Fibroblast of lung (primary cell): ENCODE measurements at regions not wholly inside any gene's neighbourhood (a gene's known extent, or its start where the extent isn't known, plus 50 kb on each side); places are given as distances from the start of the nearest gene placed in this dataset.

Experiments
- DNase-seq, 2 donors: peaks; one replicate each; pipeline versions ENCODE4 v3.0.0 to v3.0.0-alpha.2; 2010; ENCODE audit warnings: low read depth in 2 of 2
- H2AFZ ChIP-seq: 2 replicates; pipeline ENCODE4 v1.5.1; 2012; ENCODE audit warnings: low read length, control low read depth, inconsistent platforms
- H3K27ac ChIP-seq: 2 replicates; pipeline ENCODE4 v1.5.1; 2011; ENCODE audit warnings: low read length, control low read depth; ENCODE audit not compliant: insufficient read depth
- H3K27me3 ChIP-seq: 2 replicates; pipeline ENCODE4 v1.5.1; 2011; ENCODE audit warnings: mild to moderate bottlenecking, low read length; ENCODE audit not compliant: control insufficient read depth, insufficient read depth
- H3K36me3 ChIP-seq: 2 replicates; pipeline ENCODE4 v1.5.1; 2011; ENCODE audit warnings: low read length; ENCODE audit not compliant: control insufficient read depth, insufficient read depth
- H3K4me1 ChIP-seq: 2 replicates; pipeline ENCODE4 v1.5.1; 2011; ENCODE audit warnings: low read length; ENCODE audit not compliant: control insufficient read depth, insufficient read depth; ENCODE audit errors: extremely low read depth
- H3K4me2 ChIP-seq: 2 replicates; pipeline ENCODE4 v1.5.1; 2011; ENCODE audit warnings: low read length, control low read depth; ENCODE audit not compliant: insufficient read depth; ENCODE audit errors: extremely low read depth
- H3K4me3 ChIP-seq, 4 experiments: fragments of 200-600 bp in 1 of 4; sonication (generic) in 1 of 4; replicated peaks in 1 of 4; 2 replicates each; pipeline ENCODE4 v1.5.1; 2011 to 2016; ENCODE audit warnings: low read length in 4 of 4, low read depth in 3 of 4, mild to moderate bottlenecking in 3 of 4, control low read depth in 2 of 4, inconsistent platforms in 1 of 4, mixed read lengths in 1 of 4; ENCODE audit not compliant: insufficient read depth in 1 of 4; ENCODE audit errors: control extremely low read depth in 1 of 4
- H3K79me2 ChIP-seq: 2 replicates; pipeline ENCODE4 v1.5.1; 2012; ENCODE audit warnings: mild to moderate bottlenecking, low read length, inconsistent platforms; ENCODE audit not compliant: control insufficient read depth, insufficient read depth
- H3K9ac ChIP-seq: 2 replicates; pipeline ENCODE4 v1.5.1; 2011; ENCODE audit warnings: mild to moderate bottlenecking, low read length, control low read depth; ENCODE audit not compliant: insufficient read depth
- H3K9me3 ChIP-seq: 2 replicates; pipeline ENCODE4 v1.5.1; 2012; ENCODE audit warnings: low read depth, low read length; ENCODE audit not compliant: control insufficient read depth, insufficient read depth
- H4K20me1 ChIP-seq: 2 replicates; pipeline ENCODE4 v1.5.1; 2011; ENCODE audit warnings: low read length; ENCODE audit not compliant: control insufficient read depth, insufficient read depth; ENCODE audit errors: extremely low read depth
- CTCF ChIP-seq, 2 donors: IDR thresholded peaks in 1 of 2; conservative IDR thresholded peaks in 1 of 2; 1 replicate in 1 of 2; 2 replicates in 1 of 2; pipeline ENCODE4 v1.5.1; 2011 to 2012; ENCODE audit warnings: low read length in 2 of 2, control low read depth in 1 of 2, inconsistent platforms in 1 of 2, low read depth in 1 of 2, mild to moderate bottlenecking in 1 of 2
- EZH2 ChIP-seq: IDR thresholded peaks from 2 replicates; pipeline ENCODE4 v1.5.1; 2012; ENCODE audit warnings: low read length, control low read depth, mild to moderate bottlenecking; ENCODE audit errors: missing control alignments

GRCh38 chr4:164683040-164683439, 70.9 kb upstream of the SMIM31 start:
- no peak overlapping the region for H3K9ac ChIP-seq
- H2AFZ ChIP-seq, result no peak overlapping the region
- no peak for DNase-seq
- H4K20me1 ChIP-seq, result no peaks in the 10 kb centered on the region
- H3K4me3 ChIP-seq, result no peak overlapping the region
- H3K4me1 ChIP-seq, result no peaks in the 10 kb centered on the region
- H3K4me2 ChIP-seq, result no peak overlapping the region
- H3K27ac ChIP-seq, result no peak overlapping the region
- H3K36me3 ChIP-seq, result no peaks in the 10 kb centered on the region
- no peaks in the 10 kb centered on the region for H3K27me3 ChIP-seq
- no peaks in the 10 kb centered on the region for H3K9me3 ChIP-seq
- TF ChIP-seq CTCF (conservative IDR thresholded peaks at IDR 0.05 in 1 of 2, IDR thresholded peaks at IDR 0.05 in 1 of 2; ENCODE audit: low read depth in 1 of 2, low read length in 2 of 2), result no peak
- no peak for TF ChIP-seq EZH2
- H3K79me2 ChIP-seq, result no peaks in the 10 kb centered on the region

- no peak overlapping the region for H3K4me3 ChIP-seq
- no peak overlapping the region for H2AFZ ChIP-seq
- no peaks in the 10 kb centered on the region for H4K20me1 ChIP-seq
- H3K4me2 ChIP-seq, result no peak overlapping the region
- no peak for TF ChIP-seq CTCF (conservative IDR thresholded peaks at IDR 0.05 in 1 of 2, IDR thresholded peaks at IDR 0.05 in 1 of 2; ENCODE audit: low read depth in 1 of 2, low read length in 2 of 2)
- no peak for TF ChIP-seq EZH2
- no peaks in the 10 kb centered on the region for H3K79me2 ChIP-seq
- no peak for DNase-seq
- no peaks in the 10 kb centered on the region for H3K9me3 ChIP-seq
- H3K9ac ChIP-seq, result no peak overlapping the region
- no peaks in the 10 kb centered on the region for H3K27me3 ChIP-seq
- H3K27ac ChIP-seq, result no peak overlapping the region
- no peaks in the 10 kb centered on the region for H3K4me1 ChIP-seq
- H3K36me3 ChIP-seq, result no peaks in the 10 kb centered on the region
Observed at GRCh38 chr4:164695650-164696049, 58.3 kb upstream of the SMIM31 start.

- TF ChIP-seq CTCF (conservative IDR thresholded peaks at IDR 0.05 in 1 of 2, IDR thresholded peaks at IDR 0.05 in 1 of 2; ENCODE audit: low read depth in 1 of 2, low read length in 2 of 2) (no peak), EZH2 (no peak)
- H2AFZ ChIP-seq, result no peak overlapping the region
- no peak overlapping the region for H3K9ac ChIP-seq
- H3K27me3 ChIP-seq, result no peaks in the 10 kb centered on the region
- H3K4me1 ChIP-seq, result no peaks in the 10 kb centered on the region
- no peak overlapping the region for H3K4me3 ChIP-seq
- H3K9me3 ChIP-seq, result no peaks in the 10 kb centered on the region
- no peaks in the 10 kb centered on the region for H3K79me2 ChIP-seq
- no peaks in the 10 kb centered on the region for H3K36me3 ChIP-seq
- H4K20me1 ChIP-seq, result no peaks in the 10 kb centered on the region
- H3K27ac ChIP-seq, result no peak overlapping the region
- no peak overlapping the region for H3K4me2 ChIP-seq
- DNase-seq, result no peak
Observed at GRCh38 chr4:164700471-164700870, 53.5 kb upstream of the SMIM31 start.
